Progenitor cell of endocrine pancreas (in vitro differentiated cells): ENCODE measurements at regions not wholly inside any gene's neighbourhood (a gene's known extent, or its start where the extent isn't known, plus 50 kb on each side); places are given as distances from the start of the nearest gene placed in this dataset.

Source experiments
- DNase-seq: peaks from one replicate; pipeline ENCODE4 v3.0.0; 2021; ENCODE audit warnings: low spot score; ENCODE audit not compliant: unreplicated experiment
- H3K27ac Mint-ChIP-seq: 2 replicates; pipeline ENCODE4 v1.8.0; 2021; ENCODE audit warnings: mild to moderate bottlenecking, moderate library complexity, mixed read lengths
- H3K27me3 Mint-ChIP-seq: 2 replicates; pipeline ENCODE4 v1.8.0; 2021; ENCODE audit warnings: mixed read lengths
- H3K36me3 Mint-ChIP-seq: 2 replicates; pipeline ENCODE4 v1.8.0; 2022; ENCODE audit warnings: mixed read lengths; ENCODE audit not compliant: insufficient read depth
- H3K4me1 Mint-ChIP-seq: 2 replicates; pipeline ENCODE4 v1.8.0; 2021; ENCODE audit warnings: low read depth, mixed read lengths
- H3K4me3 Mint-ChIP-seq: 2 replicates; pipeline ENCODE4 v1.8.0; 2021; ENCODE audit warnings: low read depth, mild to moderate bottlenecking, moderate library complexity, mixed read lengths
- H3K9me3 Mint-ChIP-seq: 2 replicates; pipeline ENCODE4 v1.8.0; 2021; ENCODE audit warnings: low read depth, mixed read lengths
- TF ChIP-seq, protein P1 (sequence below): fragments of 200-600 bp; sonication (generic); IDR thresholded peaks from one replicate; pipeline ENCODE4 v1.5.0; 2021; ENCODE audit warnings: antibody characterized with exemption, mild to moderate bottlenecking; ENCODE audit not compliant: unreplicated experiment

DNA sequence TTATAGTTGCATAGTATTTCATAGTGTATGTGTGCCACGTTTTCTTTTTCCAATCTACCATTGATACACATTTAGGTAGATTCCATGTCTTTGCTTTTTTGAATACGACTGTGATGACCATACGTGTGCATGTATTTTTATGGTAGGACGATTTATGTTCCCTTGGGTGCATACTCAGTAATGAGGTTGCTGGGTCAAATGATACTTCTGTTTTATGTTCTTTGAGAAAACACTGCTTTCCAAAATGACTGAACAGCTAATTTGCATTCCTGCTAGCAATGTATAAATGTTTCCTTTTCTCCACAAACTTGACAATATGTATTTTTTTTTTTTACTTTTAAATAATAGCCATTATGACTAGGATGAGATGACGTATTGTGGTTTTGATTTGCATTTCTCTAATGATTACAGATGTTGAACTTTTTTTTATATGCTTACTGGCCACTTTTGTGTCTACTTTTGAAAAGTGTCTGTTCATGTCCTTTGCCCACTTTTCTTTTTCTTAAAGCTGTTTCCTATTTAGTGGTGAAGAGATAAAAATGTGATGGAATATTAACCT, 969.5 kb upstream of the NDST4 start:
- H3K4me3 Mint-ChIP-seq: no peak overlapping the region
- no peaks in the 10 kb centered on the region for H3K4me1 Mint-ChIP-seq

DNA sequence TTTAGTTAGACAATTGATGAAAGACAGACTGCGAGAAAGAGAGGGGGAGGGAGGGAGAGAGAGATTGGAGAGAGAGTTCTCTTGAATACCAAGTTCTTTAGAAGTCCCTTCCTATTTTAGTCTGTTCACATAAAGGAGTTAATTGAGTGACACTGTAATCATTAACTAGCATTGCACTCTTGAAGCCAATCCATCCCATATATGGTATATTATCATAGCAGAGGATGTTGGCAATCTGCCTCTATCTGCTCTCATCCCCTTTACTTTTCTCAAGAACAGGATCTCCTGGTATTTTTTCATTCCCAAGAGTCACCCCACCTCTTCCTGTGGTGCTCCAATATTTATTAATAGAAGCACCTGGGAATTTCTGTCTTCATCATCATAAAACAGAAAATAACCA, 959.6 kb upstream of the NDST4 start:
- H3K27me3 Mint-ChIP-seq: no peaks in the 10 kb centered on the region
- DNase-seq: no peak
- H3K9me3 Mint-ChIP-seq: peaks cover 14% of the 10 kb centered on the region
- no peaks in the 10 kb centered on the region for H3K36me3 Mint-ChIP-seq
- H3K4me3 Mint-ChIP-seq: no peak overlapping the region
- H3K4me1 Mint-ChIP-seq: no peaks in the 10 kb centered on the region
- TF ChIP-seq, protein P1, sequence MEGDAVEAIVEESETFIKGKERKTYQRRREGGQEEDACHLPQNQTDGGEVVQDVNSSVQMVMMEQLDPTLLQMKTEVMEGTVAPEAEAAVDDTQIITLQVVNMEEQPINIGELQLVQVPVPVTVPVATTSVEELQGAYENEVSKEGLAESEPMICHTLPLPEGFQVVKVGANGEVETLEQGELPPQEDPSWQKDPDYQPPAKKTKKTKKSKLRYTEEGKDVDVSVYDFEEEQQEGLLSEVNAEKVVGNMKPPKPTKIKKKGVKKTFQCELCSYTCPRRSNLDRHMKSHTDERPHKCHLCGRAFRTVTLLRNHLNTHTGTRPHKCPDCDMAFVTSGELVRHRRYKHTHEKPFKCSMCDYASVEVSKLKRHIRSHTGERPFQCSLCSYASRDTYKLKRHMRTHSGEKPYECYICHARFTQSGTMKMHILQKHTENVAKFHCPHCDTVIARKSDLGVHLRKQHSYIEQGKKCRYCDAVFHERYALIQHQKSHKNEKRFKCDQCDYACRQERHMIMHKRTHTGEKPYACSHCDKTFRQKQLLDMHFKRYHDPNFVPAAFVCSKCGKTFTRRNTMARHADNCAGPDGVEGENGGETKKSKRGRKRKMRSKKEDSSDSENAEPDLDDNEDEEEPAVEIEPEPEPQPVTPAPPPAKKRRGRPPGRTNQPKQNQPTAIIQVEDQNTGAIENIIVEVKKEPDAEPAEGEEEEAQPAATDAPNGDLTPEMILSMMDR: no peak
- no peak overlapping the region for H3K27ac Mint-ChIP-seq

More for the DNA sequence above, 969.5 kb upstream of the NDST4 start:
- TF ChIP-seq, protein P1: no peak
- no peak overlapping the region for H3K27ac Mint-ChIP-seq
- no peaks in the 10 kb centered on the region for H3K27me3 Mint-ChIP-seq
- no peak for DNase-seq
- H3K9me3 Mint-ChIP-seq: peaks cover 12% of the 10 kb centered on the region
- H3K36me3 Mint-ChIP-seq: no peaks in the 10 kb centered on the region

DNA sequence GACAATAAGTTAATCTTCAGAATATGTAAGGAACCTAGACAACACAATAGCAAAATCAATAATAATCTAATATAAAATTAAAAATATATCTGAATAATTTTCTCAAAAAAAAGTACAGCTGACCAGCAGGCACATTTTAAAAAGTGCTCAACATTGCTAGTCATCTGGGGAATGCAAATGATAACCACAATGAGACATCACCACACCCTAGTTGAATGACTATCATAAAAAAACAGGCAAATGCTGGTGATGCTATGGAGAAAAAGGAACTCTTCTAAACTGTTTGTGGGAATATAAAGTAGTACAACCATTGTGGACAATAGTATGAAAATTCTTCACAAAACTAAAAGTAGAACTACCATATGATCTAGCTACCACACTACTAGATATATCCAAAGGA, 956.9 kb upstream of the NDST4 start:
- TF ChIP-seq, protein P1: no peak
- DNase-seq: no peak
- Mint-ChIP-seq H3K9me3 (peaks cover 19% of the 10 kb centered on the region), H3K27me3 (no peaks in the 10 kb centered on the region), H3K4me1 (no peaks in the 10 kb centered on the region), H3K4me3 (no peak overlapping the region), H3K36me3 (no peaks in the 10 kb centered on the region), H3K27ac (no peak overlapping the region)

DNA sequence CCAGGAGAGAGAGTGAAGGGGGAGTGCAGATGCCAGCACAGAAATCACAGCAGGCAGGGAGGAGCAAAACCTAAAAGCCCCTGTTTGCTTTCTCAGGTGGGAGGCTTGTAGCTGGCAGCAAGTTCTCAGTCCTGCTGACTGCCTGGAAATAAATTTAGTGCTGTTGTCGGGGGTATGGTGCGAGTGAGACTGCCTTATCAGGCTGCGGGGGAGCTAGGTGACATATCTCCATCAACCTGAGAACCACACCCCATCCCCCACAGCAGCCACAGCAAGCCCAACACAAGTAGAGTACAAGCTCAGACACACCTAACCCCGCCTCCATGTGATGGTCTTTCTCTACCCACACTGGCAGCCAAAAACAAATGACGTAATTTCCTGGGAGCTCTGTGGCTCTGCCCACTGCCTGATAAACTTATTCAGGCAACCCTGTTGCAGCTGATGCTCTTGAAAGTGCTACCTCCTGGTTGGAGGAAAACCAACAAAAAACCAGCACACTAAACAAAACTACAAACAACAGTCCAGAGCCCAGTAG, 953.4 kb upstream of the NDST4 start:
- no peaks in the 10 kb centered on the region for H3K36me3 Mint-ChIP-seq
- H3K4me3 Mint-ChIP-seq: no peak overlapping the region
- peaks cover 19% of the 10 kb centered on the region for H3K9me3 Mint-ChIP-seq
- DNase-seq: no peak
- no peaks in the 10 kb centered on the region for H3K27me3 Mint-ChIP-seq
- H3K4me1 Mint-ChIP-seq: no peaks in the 10 kb centered on the region
- H3K27ac Mint-ChIP-seq: no peak overlapping the region
- TF ChIP-seq, protein P1: no peak

DNA sequence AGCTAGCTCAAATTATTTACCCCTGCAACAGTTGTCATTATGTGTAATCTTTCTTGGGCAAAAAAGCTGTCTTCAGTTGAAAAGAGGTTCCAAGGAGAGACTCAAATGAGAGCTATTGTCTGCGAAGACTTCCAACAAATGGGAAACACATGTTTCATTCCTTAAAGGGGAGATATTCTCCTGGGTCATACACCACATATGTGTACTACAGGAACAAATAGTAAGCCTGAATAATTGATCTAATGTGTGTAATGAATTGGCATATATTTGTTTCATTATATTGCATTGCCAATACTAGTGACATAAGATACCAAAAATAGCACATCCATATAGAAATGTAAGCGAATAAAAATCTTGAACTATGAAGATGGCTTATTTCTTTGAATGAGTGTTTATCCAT, 950.9 kb upstream of the NDST4 start:
- Mint-ChIP-seq H3K4me3 (no peak overlapping the region), H3K27ac (no peak overlapping the region), H3K9me3 (peaks cover 16% of the 10 kb centered on the region), H3K36me3 (no peaks in the 10 kb centered on the region), H3K4me1 (no peaks in the 10 kb centered on the region), H3K27me3 (no peaks in the 10 kb centered on the region)
- DNase-seq: no peak
- TF ChIP-seq, protein P1: no peak
